Left lung (tissue), 4 donors: ENCODE measurements at regions not wholly inside any gene's neighbourhood (a gene's known extent, or its start where the extent isn't known, plus 50 kb on each side); places are given as distances from the start of the nearest gene placed in this dataset.
"Not testable (repeated sequence)": the region's sequence is repeated elsewhere in the genome, so short reads cannot be mapped to it uniquely, and the experiment has no call there.

Source experiments
- ATAC-seq: fragments of 200-7000 bp; cut with Tn5 transposase; one replicate; pipeline ENCODE4 v1.9.1; 2020; ENCODE audit warnings: moderate library complexity
- DNase-seq, 4 donors: peaks; one replicate each; pipeline ENCODE4 v3.0.0-alpha.2; 2013 to 2020
- H3K27ac ChIP-seq, 2 donors: fragments of 200-600 bp; sonication (generic) in 1 of 2; one replicate each; pipeline versions ENCODE4 v1.5.0 to v1.8.0; 2020 to 2021
- H3K27me3 ChIP-seq, 2 donors: fragments of 200-600 bp; sonication (generic) in 1 of 2; one replicate each; pipeline versions ENCODE4 v1.5.0 to v1.8.0; 2020 to 2021
- H3K36me3 ChIP-seq, 2 donors: fragments of 200-600 bp; sonication (generic) in 1 of 2; one replicate each; pipeline versions ENCODE4 v1.5.0 to v1.8.0; 2020 to 2021
- H3K4me1 ChIP-seq, 2 donors: fragments of 200-600 bp; one replicate each; pipeline ENCODE4 v1.8.0; 2021
- H3K4me3 ChIP-seq, 2 donors: fragments of 200-600 bp; sonication (generic) in 1 of 2; one replicate each; pipeline versions ENCODE4 v1.5.0 to v1.8.0; 2020 to 2021; ENCODE audit warnings: mild to moderate bottlenecking in 1 of 2
- H3K9me3 ChIP-seq, 2 donors: fragments of 200-600 bp; sonication (generic) in 1 of 2; one replicate each; pipeline versions ENCODE4 v1.5.0 to v1.8.0; 2020 to 2021
- CTCF ChIP-seq, 2 donors: fragments of 200-600 bp; sonication (generic) in 1 of 2; IDR thresholded peaks; one replicate each; pipeline versions ENCODE4 v1.5.0 to v1.8.0; 2021; ENCODE audit warnings: antibody characterized with exemption in 2 of 2
- intact Hi-C, 2 donors: fragments of 100-400 bp; cut with DNase I; formaldehyde crosslinking; loops; one replicate each; pipeline versions ENCODE4 v1.11.2 to v1.14.2; 2022
- donor health status: DM: no; HTN: yes; CAD: no.
- donor health status: DM: no; HTN: no; CAD: no.

- TF ChIP-seq CTCF (IDR thresholded peaks at IDR 0.05) = no peak
- DNase-seq (no peak), ATAC-seq (no peak)
- intact Hi-C loops = no loop called here
- Histone ChIP-seq H3K9me3 (peaks cover 0 to 37% of the 10 kb centered on the region in 2 donors), H3K4me1 (no peaks in the 10 kb centered on the region), H3K27ac (no peak overlapping the region), H3K36me3 (no peaks in the 10 kb centered on the region), H3K4me3 (no peak overlapping the region), H3K27me3 (no peaks in the 10 kb centered on the region)
These were observed 977.2 kb upstream of the USP15 start for GRCh38 chr12:61282790-61283575.

GRCh38 chr12:61290473-61290872 is 969.7 kb upstream of the USP15 start:
- DNase-seq (no peak), ATAC-seq (no peak)
- Histone ChIP-seq H3K27me3 (no peaks in the 10 kb centered on the region), H3K27ac (no peak overlapping the region), H3K4me1 (no peaks in the 10 kb centered on the region), H3K36me3 (no peaks in the 10 kb centered on the region), H3K4me3 (no peak overlapping the region), H3K9me3 (peaks cover 0 to 54% of the 10 kb centered on the region in 2 donors)
- TF ChIP-seq CTCF (IDR thresholded peaks at IDR 0.05) = no peak
- intact Hi-C loops = no loop called here

- Histone ChIP-seq H3K4me3 (no peak overlapping the region), H3K27me3 (no peaks in the 10 kb centered on the region), H3K9me3 (peaks cover 0 to 45% of the 10 kb centered on the region in 2 donors), H3K27ac (no peak overlapping the region), H3K4me1 (no peaks in the 10 kb centered on the region), H3K36me3 (no peaks in the 10 kb centered on the region)
- no peak for DNase-seq
- intact Hi-C loops = no loop called here
- ATAC-seq = no peak
- TF ChIP-seq CTCF (IDR thresholded peaks at IDR 0.05) = no peak
These were observed 968.6 kb upstream of the USP15 start for GRCh38 chr12:61291647-61292046.

GRCh38 chr12:61294011-61294410 is 966.2 kb upstream of the USP15 start:
- ATAC-seq, H3K27me3 ChIP-seq, H3K27ac ChIP-seq, H3K4me3 ChIP-seq, H3K36me3 ChIP-seq, DNase-seq, H3K4me1 ChIP-seq, intact Hi-C loops: not testable (repeated sequence)
- H3K9me3 ChIP-seq = peaks cover 0 to 23% of the 10 kb centered on the region in 2 donors

- no peaks in the 10 kb centered on the region for H3K27me3 ChIP-seq
- no peak for TF ChIP-seq CTCF (IDR thresholded peaks at IDR 0.05)
- H3K9me3 ChIP-seq = no peaks in the 10 kb centered on the region
- no peaks in the 10 kb centered on the region for H3K36me3 ChIP-seq
- intact Hi-C loops = no loop called here
- no peak for ATAC-seq
- no peaks in the 10 kb centered on the region for H3K4me1 ChIP-seq
- DNase-seq = no peak
- no peak overlapping the region for H3K27ac ChIP-seq
- no peak overlapping the region for H3K4me3 ChIP-seq
These were observed 958.4 kb upstream of the USP15 start for GRCh38 chr12:61301817-61302216.

GRCh38 chr12:61302282-61302681 is 957.9 kb upstream of the USP15 start:
- Histone ChIP-seq H3K36me3 (no peaks in the 10 kb centered on the region), H3K4me3 (no peak overlapping the region), H3K4me1 (no peaks in the 10 kb centered on the region), H3K27me3 (no peaks in the 10 kb centered on the region), H3K9me3 (no peaks in the 10 kb centered on the region), H3K27ac (no peak overlapping the region)
- TF ChIP-seq CTCF (IDR thresholded peaks at IDR 0.05) = no peak
- no peak for DNase-seq
- ATAC-seq = no peak
- intact Hi-C loops = no loop called here
